ENCODE measurements at regions not wholly inside any gene's neighbourhood (a gene's known extent, or its start where the extent isn't known, plus 50 kb on each side); places are given as distances from the start of the nearest gene placed in this dataset.

DNA sequence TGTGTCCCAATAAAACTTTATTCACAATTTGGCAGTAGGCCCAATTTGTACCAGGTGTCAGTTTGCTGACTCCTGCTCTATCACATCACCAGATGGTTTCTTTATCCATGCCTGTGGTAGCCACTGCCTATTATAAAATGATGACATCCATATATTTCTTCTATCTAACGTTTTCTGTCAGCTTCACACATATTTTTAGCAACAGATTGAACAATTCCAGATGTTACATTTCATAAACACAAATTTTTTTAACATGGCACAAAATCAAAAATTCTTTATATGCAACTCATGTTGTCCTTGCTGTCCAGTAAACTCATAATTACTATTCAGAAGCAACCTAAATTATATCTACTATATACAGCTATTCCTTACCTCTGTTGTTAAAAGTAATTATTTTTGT is 1371.6 kb downstream of the NSUN3 start:
- TF ChIP-seq, protein P1, sequence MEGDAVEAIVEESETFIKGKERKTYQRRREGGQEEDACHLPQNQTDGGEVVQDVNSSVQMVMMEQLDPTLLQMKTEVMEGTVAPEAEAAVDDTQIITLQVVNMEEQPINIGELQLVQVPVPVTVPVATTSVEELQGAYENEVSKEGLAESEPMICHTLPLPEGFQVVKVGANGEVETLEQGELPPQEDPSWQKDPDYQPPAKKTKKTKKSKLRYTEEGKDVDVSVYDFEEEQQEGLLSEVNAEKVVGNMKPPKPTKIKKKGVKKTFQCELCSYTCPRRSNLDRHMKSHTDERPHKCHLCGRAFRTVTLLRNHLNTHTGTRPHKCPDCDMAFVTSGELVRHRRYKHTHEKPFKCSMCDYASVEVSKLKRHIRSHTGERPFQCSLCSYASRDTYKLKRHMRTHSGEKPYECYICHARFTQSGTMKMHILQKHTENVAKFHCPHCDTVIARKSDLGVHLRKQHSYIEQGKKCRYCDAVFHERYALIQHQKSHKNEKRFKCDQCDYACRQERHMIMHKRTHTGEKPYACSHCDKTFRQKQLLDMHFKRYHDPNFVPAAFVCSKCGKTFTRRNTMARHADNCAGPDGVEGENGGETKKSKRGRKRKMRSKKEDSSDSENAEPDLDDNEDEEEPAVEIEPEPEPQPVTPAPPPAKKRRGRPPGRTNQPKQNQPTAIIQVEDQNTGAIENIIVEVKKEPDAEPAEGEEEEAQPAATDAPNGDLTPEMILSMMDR (IDR thresholded peaks at IDR 0.05) = no peak
- no peak for TF ChIP-seq POLR2A (IDR thresholded peaks at IDR 0.05)

Measured in transverse colon (tissue), 3 donors.